Fibroblast of lung (primary cell): ENCODE measurements at regions not wholly inside any gene's neighbourhood (a gene's known extent, or its start where the extent isn't known, plus 50 kb on each side); places are given as distances from the start of the nearest gene placed in this dataset.
A peak's percentile ranks its signal among the peaks of the same experiment; 100 is the strongest.
"Not testable (repeated sequence)": the region's sequence is repeated elsewhere in the genome, so short reads cannot be mapped to it uniquely, and the experiment has no call there.

Experiments used
- DNase-seq, 2 donors: peaks; one replicate each; pipeline versions ENCODE4 v3.0.0 to v3.0.0-alpha.2; 2010; ENCODE audit warnings: low read depth in 2 of 2
- H2AFZ ChIP-seq: 2 replicates; pipeline ENCODE4 v1.5.1; 2012; ENCODE audit warnings: low read length, control low read depth, inconsistent platforms
- H3K27ac ChIP-seq: 2 replicates; pipeline ENCODE4 v1.5.1; 2011; ENCODE audit warnings: low read length, control low read depth; ENCODE audit not compliant: insufficient read depth
- H3K27me3 ChIP-seq: 2 replicates; pipeline ENCODE4 v1.5.1; 2011; ENCODE audit warnings: mild to moderate bottlenecking, low read length; ENCODE audit not compliant: control insufficient read depth, insufficient read depth
- H3K36me3 ChIP-seq: 2 replicates; pipeline ENCODE4 v1.5.1; 2011; ENCODE audit warnings: low read length; ENCODE audit not compliant: control insufficient read depth, insufficient read depth
- H3K4me1 ChIP-seq: 2 replicates; pipeline ENCODE4 v1.5.1; 2011; ENCODE audit warnings: low read length; ENCODE audit not compliant: control insufficient read depth, insufficient read depth; ENCODE audit errors: extremely low read depth
- H3K4me2 ChIP-seq: 2 replicates; pipeline ENCODE4 v1.5.1; 2011; ENCODE audit warnings: low read length, control low read depth; ENCODE audit not compliant: insufficient read depth; ENCODE audit errors: extremely low read depth
- H3K4me3 ChIP-seq, 4 experiments: fragments of 200-600 bp in 1 of 4; sonication (generic) in 1 of 4; replicated peaks in 1 of 4; 2 replicates each; pipeline ENCODE4 v1.5.1; 2011 to 2016; ENCODE audit warnings: low read length in 4 of 4, low read depth in 3 of 4, mild to moderate bottlenecking in 3 of 4, control low read depth in 2 of 4, inconsistent platforms in 1 of 4, mixed read lengths in 1 of 4; ENCODE audit not compliant: insufficient read depth in 1 of 4; ENCODE audit errors: control extremely low read depth in 1 of 4
- H3K79me2 ChIP-seq: 2 replicates; pipeline ENCODE4 v1.5.1; 2012; ENCODE audit warnings: mild to moderate bottlenecking, low read length, inconsistent platforms; ENCODE audit not compliant: control insufficient read depth, insufficient read depth
- H3K9ac ChIP-seq: 2 replicates; pipeline ENCODE4 v1.5.1; 2011; ENCODE audit warnings: mild to moderate bottlenecking, low read length, control low read depth; ENCODE audit not compliant: insufficient read depth
- H3K9me3 ChIP-seq: 2 replicates; pipeline ENCODE4 v1.5.1; 2012; ENCODE audit warnings: low read depth, low read length; ENCODE audit not compliant: control insufficient read depth, insufficient read depth
- H4K20me1 ChIP-seq: 2 replicates; pipeline ENCODE4 v1.5.1; 2011; ENCODE audit warnings: low read length; ENCODE audit not compliant: control insufficient read depth, insufficient read depth; ENCODE audit errors: extremely low read depth

- not testable (repeated sequence) for H3K9me3 ChIP-seq, H3K79me2 ChIP-seq, H3K9ac ChIP-seq, H2AFZ ChIP-seq, H3K4me2 ChIP-seq, H3K4me1 ChIP-seq, H3K4me3 ChIP-seq, H3K27ac ChIP-seq, H3K36me3 ChIP-seq, H4K20me1 ChIP-seq, H3K27me3 ChIP-seq
- DNase-seq, result peak; percentile 27 to 36
Measured at GRCh38 chr9:41697080-41697479, 432.1 kb downstream of the CNTNAP3B start.

GRCh38 chr9:41679312-41679711, 449.9 kb downstream of the CNTNAP3B start:
- DNase-seq, H3K4me2 ChIP-seq, H3K9me3 ChIP-seq, H3K4me1 ChIP-seq, H3K27me3 ChIP-seq, H3K27ac ChIP-seq, H3K9ac ChIP-seq, H3K79me2 ChIP-seq, H3K36me3 ChIP-seq, H2AFZ ChIP-seq, H3K4me3 ChIP-seq, H4K20me1 ChIP-seq: not testable (repeated sequence)

DNA sequence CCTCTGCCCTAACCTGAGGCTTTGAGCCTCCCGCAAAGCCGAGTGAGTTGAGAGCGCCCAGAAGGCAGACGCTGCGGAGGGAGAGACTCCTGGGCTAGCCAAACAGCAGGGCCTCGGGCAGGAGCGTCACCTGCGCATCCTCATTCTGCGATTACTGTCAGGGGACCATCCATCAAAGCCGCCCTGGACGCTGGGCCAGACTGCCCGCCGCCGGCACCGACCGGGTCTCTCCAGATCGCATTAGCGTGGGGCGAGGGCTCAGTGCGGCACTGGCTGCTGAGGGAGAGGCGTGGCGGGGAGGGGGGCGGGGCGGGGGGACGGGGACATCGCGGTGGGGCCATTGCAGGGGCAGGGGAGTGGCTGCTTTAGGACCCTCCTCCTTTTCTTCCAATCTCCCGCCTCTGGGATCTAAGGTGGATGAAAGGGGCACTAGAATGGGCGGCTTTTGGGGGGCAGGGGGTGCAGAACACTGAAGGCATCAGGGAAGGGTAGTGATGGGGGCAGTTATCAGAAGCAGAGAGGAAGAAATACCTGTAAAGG, 465.7 kb downstream of the CNTNAP3B start:
- not testable (repeated sequence) for H3K27me3 ChIP-seq, H2AFZ ChIP-seq, H4K20me1 ChIP-seq, DNase-seq, H3K79me2 ChIP-seq, H3K27ac ChIP-seq, H3K9me3 ChIP-seq, H3K4me2 ChIP-seq, H3K4me1 ChIP-seq, H3K4me3 ChIP-seq, H3K36me3 ChIP-seq, H3K9ac ChIP-seq

DNA sequence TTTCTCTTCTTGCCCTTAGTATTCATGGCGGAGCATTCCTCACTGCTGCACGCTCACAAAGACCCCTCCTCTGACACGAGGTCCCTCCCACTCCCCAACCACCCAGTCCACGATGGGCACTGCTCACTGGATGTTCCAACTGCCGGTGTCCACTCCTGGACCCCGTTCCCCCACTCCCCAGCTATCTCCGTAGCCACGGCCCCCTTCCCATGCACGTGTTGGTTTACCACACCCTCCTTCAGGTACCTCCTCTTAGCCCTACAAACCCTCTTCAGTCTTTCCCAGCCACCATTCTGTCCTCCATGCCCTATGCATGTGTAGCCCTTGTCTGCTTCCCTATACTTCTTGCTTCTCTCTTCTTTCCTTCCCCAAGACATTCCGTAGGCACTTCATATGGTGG, 469.6 kb upstream of the ZNG1F start:
- DNase-seq, H2AFZ ChIP-seq, H3K79me2 ChIP-seq, H3K4me1 ChIP-seq, H3K36me3 ChIP-seq, H4K20me1 ChIP-seq, H3K9ac ChIP-seq, H3K9me3 ChIP-seq, H3K4me2 ChIP-seq, H3K27me3 ChIP-seq, H3K27ac ChIP-seq, H3K4me3 ChIP-seq: not testable (repeated sequence)

- not testable (repeated sequence) for H4K20me1 ChIP-seq, H2AFZ ChIP-seq, H3K4me1 ChIP-seq, H3K79me2 ChIP-seq, H3K27me3 ChIP-seq, H3K4me2 ChIP-seq, H3K36me3 ChIP-seq, DNase-seq, H3K9ac ChIP-seq, H3K4me3 ChIP-seq, H3K27ac ChIP-seq, H3K9me3 ChIP-seq
Measured at GRCh38 chr9:41658116-41658515, 469.0 kb upstream of the ZNG1F start.

GRCh38 chr9:41657141-41657540, 468.0 kb upstream of the ZNG1F start:
- DNase-seq, H4K20me1 ChIP-seq, H3K9me3 ChIP-seq: not testable (repeated sequence)

DNA sequence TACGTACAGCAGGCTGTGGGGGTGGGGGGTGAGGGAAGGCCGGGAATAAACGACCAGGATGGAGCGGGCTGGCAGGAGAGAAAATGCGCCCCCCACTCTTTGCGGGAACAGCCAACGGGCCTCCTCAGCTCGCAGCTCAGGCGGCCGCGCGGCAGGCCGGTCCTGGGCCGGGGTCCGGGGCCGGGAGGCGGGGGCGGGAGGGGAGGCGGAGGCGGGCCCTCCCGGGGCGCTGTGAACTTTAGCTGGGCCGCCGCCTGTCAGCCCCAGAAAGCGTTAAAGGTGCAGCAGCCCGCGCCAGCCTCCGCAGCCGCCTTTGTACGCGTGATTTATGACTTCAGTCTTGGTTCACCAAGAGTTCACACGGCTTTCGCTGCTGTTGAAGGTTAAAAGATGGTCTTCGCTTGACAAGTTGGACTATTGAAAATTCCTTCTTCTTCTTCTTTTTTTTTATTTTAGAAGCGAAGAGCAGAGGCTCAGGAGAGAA, 466.0 kb upstream of the ZNG1F start:
- not testable (repeated sequence) for H3K27me3 ChIP-seq, H3K9ac ChIP-seq, H3K36me3 ChIP-seq, H3K27ac ChIP-seq, H2AFZ ChIP-seq, H4K20me1 ChIP-seq, H3K4me2 ChIP-seq, H3K9me3 ChIP-seq, H3K4me3 ChIP-seq, H3K79me2 ChIP-seq, H3K4me1 ChIP-seq
- DNase-seq, result peak; percentile 19 to 44

More at GRCh38 chr9:41657141-41657540, 468.0 kb upstream of the ZNG1F start:
- H3K4me2 ChIP-seq, H3K27me3 ChIP-seq, H3K79me2 ChIP-seq, H3K27ac ChIP-seq, H3K4me3 ChIP-seq, H2AFZ ChIP-seq, H3K4me1 ChIP-seq, H3K36me3 ChIP-seq, H3K9ac ChIP-seq: not testable (repeated sequence)
